ENCODE measurements at regions not wholly inside any gene's neighbourhood (a gene's known extent, or its start where the extent isn't known, plus 50 kb on each side); places are given as distances from the start of the nearest gene placed in this dataset.

DNA sequence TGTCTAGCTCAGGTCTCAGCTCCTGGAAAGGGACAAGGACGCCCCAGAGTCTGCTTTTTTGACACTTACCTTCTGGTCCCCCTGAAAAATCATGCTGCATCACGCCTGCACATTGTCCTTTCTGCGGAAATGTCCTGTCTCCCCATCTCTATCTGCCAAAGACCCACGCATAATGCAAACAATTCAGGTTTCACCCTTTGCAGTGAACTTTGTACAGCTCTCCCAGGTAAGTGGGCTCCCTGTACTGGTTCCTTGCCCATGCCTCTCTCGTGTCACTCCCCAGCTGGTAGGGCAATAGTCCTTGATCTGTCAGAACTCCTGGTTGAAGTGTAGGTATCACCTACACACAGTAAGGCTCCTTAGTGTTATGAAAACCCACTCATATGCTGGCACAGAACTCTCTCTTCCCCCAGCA lies 102.9 kb upstream of the IRF2BP2 start:
- Histone ChIP-seq H2BK20ac (ENCODE audit: low read depth, low read length, poor library complexity, severe bottlenecking) (no peak overlapping the region), H3K56ac (ENCODE audit: insufficient read length, low read depth, low read length) (no peak overlapping the region), H2BK12ac (ENCODE audit: insufficient read length, low read depth, low read length) (no peak overlapping the region), H4K5ac (ENCODE audit: insufficient read length, low read depth, low read length) (no peak overlapping the region), H2BK5ac (ENCODE audit: insufficient read length, low read length) (no peak overlapping the region), H2AK5ac (ENCODE audit: insufficient read length, low read length) (no peak overlapping the region), H3K4me1 (ENCODE audit: insufficient read depth, low read length) (no peaks in the 10 kb centered on the region), H3T11ph (ENCODE audit: low read length) (no peak overlapping the region), H3K79me2 (ENCODE audit: insufficient read depth, low read length) (no peaks in the 10 kb centered on the region), H3K27me3 (ENCODE audit: insufficient read depth, low read length) (no peaks in the 10 kb centered on the region), H3K4ac (ENCODE audit: low read depth, low read length) (no peak overlapping the region), H3K9me3 (ENCODE audit: control insufficient read depth, low read depth, low read length) (no peaks in the 10 kb centered on the region), H3K23ac (ENCODE audit: insufficient read length, low read depth, low read length) (no peak overlapping the region), H3K79me1 (ENCODE audit: insufficient read depth, low read depth, low read length, poor library complexity, severe bottlenecking) (no peaks in the 10 kb centered on the region), H2BK15ac (ENCODE audit: low read depth, low read length) (no peak overlapping the region), H4K91ac (ENCODE audit: insufficient read length, low read depth, low read length) (no peak overlapping the region), H2BK120ac (ENCODE audit: low read depth, low read length, poor library complexity, severe bottlenecking) (no peak overlapping the region), H3K27ac (ENCODE audit: insufficient read length, low read depth, low read length) (no peak overlapping the region), H3K18ac (ENCODE audit: insufficient read length, low read depth, low read length) (no peak overlapping the region), H4K20me1 (ENCODE audit: control insufficient read depth, insufficient read depth, insufficient read length) (no peaks in the 10 kb centered on the region), H3K23me2 (ENCODE audit: insufficient read length, low read depth, low read length, poor library complexity, severe bottlenecking) (no peaks in the 10 kb centered on the region), H3K4me2 (ENCODE audit: insufficient read depth, insufficient read length, low read length) (no peak overlapping the region), H2AFZ (ENCODE audit: low read length) (no peak overlapping the region), H3K14ac (ENCODE audit: insufficient read depth, low read length) (no peak overlapping the region), H4K8ac (replicated peaks; ENCODE audit: insufficient read length, low read depth, low read length) (no peak overlapping the region), H3K9ac (ENCODE audit: extremely low read depth, insufficient read length, low read length) (no peak overlapping the region)
- peaks cover 3 to 4% of the 10 kb centered on the region in 2 experiments; a peak in 3 of 4 replicates for H3K4me1 Mint-ChIP-seq
- 0 out of 2 replicates have a peak, but pooled peaks cover 2% of the 10 kb centered on the region for H3K27me3 Mint-ChIP-seq (ENCODE audit: low read depth)
- H3K27ac Mint-ChIP-seq, result no peak overlapping the region; a peak in 2 of 7 replicates
- DNase-seq, result no peak
- TF ChIP-seq, protein P1, sequence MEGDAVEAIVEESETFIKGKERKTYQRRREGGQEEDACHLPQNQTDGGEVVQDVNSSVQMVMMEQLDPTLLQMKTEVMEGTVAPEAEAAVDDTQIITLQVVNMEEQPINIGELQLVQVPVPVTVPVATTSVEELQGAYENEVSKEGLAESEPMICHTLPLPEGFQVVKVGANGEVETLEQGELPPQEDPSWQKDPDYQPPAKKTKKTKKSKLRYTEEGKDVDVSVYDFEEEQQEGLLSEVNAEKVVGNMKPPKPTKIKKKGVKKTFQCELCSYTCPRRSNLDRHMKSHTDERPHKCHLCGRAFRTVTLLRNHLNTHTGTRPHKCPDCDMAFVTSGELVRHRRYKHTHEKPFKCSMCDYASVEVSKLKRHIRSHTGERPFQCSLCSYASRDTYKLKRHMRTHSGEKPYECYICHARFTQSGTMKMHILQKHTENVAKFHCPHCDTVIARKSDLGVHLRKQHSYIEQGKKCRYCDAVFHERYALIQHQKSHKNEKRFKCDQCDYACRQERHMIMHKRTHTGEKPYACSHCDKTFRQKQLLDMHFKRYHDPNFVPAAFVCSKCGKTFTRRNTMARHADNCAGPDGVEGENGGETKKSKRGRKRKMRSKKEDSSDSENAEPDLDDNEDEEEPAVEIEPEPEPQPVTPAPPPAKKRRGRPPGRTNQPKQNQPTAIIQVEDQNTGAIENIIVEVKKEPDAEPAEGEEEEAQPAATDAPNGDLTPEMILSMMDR (conservative IDR thresholded peaks at IDR 0.05), result no peak
- no CpG with 5 or more reads among the region's 5 CpGs for WGBS (ENCODE audit: extremely low coverage, insufficient read length, low lambda C conversion rate)
- H3K4me3 Mint-ChIP-seq, result no peak overlapping the region
- H3K9me3 Mint-ChIP-seq, result no peaks in the 10 kb centered on the region
- no peaks in the 10 kb centered on the region for H3K36me3 Mint-ChIP-seq (ENCODE audit: insufficient read depth in 1 of 3, low read depth in 3 of 3)

Data from H9 (cell line).